ENCODE measurements at regions not wholly inside any gene's neighbourhood (a gene's known extent, or its start where the extent isn't known, plus 50 kb on each side); places are given as distances from the start of the nearest gene placed in this dataset.

DNA sequence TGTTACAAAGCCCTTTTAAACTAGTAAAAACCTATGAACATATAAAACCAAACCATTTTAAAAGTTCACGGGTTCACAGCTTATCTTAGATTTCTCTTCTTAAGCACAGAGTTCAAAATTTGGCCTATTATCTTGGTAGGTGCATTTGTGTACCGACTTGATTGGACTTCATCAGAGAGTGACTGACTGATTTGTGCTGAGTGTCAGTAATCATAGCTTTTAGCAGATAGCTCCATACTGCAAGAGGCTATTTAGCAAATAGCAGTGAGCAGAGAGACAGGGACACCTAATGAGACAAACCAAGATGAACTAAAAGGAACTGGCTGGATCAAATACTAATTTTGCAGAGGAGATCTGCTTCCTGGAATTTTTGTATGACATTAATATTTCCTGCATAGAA is 274.5 kb downstream of the PRR16 start:
- TF ChIP-seq, protein P1, sequence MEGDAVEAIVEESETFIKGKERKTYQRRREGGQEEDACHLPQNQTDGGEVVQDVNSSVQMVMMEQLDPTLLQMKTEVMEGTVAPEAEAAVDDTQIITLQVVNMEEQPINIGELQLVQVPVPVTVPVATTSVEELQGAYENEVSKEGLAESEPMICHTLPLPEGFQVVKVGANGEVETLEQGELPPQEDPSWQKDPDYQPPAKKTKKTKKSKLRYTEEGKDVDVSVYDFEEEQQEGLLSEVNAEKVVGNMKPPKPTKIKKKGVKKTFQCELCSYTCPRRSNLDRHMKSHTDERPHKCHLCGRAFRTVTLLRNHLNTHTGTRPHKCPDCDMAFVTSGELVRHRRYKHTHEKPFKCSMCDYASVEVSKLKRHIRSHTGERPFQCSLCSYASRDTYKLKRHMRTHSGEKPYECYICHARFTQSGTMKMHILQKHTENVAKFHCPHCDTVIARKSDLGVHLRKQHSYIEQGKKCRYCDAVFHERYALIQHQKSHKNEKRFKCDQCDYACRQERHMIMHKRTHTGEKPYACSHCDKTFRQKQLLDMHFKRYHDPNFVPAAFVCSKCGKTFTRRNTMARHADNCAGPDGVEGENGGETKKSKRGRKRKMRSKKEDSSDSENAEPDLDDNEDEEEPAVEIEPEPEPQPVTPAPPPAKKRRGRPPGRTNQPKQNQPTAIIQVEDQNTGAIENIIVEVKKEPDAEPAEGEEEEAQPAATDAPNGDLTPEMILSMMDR (conservative IDR thresholded peaks at IDR 0.05; ENCODE audit: low read depth, low read length) = no peak
- DNase-seq (ENCODE audit: low read depth) = no peak
- no peak overlapping the region for H3K4me3 ChIP-seq (ENCODE audit: low read depth, low read length)

DNA sequence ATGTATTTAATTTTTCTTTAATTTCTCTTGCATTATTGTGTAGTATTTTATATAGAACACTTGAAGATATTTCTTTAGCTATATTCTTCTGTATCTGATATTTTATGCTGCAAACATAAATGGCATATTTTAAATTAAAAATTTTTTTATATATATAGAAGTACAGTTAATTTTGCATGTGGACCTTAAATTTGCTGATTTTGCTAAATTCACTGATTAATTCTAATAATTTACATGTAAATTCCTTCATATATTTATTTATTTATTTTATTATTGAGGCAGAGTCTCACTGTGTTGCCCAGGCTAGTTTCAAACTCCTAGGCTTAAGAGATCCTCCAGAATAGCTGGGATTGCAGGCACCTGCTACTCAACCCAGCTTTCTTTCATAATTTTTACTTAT is 276.9 kb downstream of the PRR16 start:
- DNase-seq (ENCODE audit: low read depth) = no peak
- TF ChIP-seq, protein P1 (conservative IDR thresholded peaks at IDR 0.05; ENCODE audit: low read depth, low read length) = no peak
- H3K4me3 ChIP-seq (ENCODE audit: low read depth, low read length) = no peak overlapping the region

DNA sequence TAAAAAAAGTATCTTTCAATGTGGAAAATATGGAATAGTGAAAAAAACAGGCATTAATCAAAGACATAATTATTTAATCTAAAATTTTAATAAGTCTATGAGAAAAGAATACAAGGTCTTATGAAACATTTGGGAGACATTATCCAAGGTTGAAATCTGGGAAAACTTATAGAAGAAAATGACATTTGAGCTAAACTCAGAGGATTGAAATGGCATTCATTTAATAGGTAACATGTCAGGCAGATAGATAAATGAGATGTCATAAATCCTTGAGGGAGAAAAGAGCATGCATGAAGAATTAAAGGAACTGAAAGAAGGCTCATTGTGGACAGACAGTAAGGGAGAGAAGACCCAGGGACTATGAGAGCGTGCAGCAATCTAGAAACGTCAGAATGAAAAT is 284.4 kb downstream of the PRR16 start:
- H3K4me3 ChIP-seq (ENCODE audit: low read depth, low read length) = no peak overlapping the region
- TF ChIP-seq, protein P1 (conservative IDR thresholded peaks at IDR 0.05; ENCODE audit: low read depth, low read length) = no peak
- no peak for DNase-seq (ENCODE audit: low read depth)

DNA sequence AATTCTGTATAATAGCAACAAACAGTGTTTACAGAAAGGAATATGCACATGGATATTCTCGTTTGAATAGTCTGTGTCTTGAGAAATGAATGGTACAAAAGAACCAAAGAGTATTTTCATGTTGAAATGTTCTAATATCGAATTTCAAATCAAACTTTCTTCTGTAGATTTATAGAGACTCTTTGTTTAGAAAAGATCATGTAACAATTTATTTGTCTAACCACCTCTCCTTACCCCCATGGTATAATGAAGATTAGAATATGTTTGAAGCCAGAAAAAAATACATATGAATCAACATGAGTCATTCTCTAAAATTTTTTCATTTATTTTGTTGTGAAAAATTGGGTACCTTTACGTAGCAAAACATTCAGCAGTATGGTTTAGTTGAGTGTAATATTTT is 285.6 kb downstream of the PRR16 start:
- TF ChIP-seq, protein P1 (conservative IDR thresholded peaks at IDR 0.05; ENCODE audit: low read depth, low read length) = no peak
- no peak for DNase-seq (ENCODE audit: low read depth)
- no peak overlapping the region for H3K4me3 ChIP-seq (ENCODE audit: low read depth, low read length)

DNA sequence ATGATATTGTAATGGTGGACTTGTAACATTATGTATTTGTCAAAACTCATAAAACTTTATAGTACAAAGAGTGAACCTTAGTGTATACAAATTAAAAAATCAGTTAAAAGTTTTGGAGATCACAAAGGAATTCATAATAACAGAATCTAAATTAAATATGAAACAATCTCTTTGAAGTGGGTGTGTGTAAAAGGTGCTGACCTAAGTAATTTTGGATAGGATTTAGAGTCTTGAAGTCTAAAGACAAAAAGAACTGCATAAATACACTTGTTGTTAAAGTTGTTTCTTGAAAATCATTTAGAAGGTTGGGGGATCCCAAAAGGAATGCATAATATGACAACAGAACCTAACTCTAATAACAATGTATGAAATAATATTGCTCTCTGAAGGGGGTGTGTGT is 295.5 kb downstream of the PRR16 start:
- DNase-seq (ENCODE audit: low read depth) = no peak
- TF ChIP-seq, protein P1 (conservative IDR thresholded peaks at IDR 0.05; ENCODE audit: low read depth, low read length) = no peak
- H3K4me3 ChIP-seq (ENCODE audit: low read depth, low read length) = no peak overlapping the region

DNA sequence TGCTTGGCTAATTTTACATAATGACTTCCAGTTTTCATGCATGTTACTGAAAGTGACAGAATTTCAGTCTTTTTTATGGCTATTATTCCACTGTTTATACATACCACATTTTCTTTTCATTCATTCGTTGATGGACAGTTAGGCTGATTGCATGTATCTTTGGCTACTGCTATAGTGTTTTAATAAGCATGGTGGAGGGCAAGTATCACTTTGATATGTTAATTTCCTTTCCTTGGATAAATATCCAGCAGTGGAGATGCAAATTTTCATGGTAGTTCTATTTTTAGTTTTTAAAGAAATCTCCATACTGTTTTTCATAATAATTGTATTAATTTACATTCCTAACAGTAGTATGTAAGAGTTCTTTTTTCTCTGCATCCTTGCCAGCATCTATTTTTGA is 297.9 kb downstream of the PRR16 start:
- H3K4me3 ChIP-seq (ENCODE audit: low read depth, low read length) = no peak overlapping the region
- no peak for DNase-seq (ENCODE audit: low read depth)
- TF ChIP-seq, protein P1 (conservative IDR thresholded peaks at IDR 0.05; ENCODE audit: low read depth, low read length) = no peak

DNA sequence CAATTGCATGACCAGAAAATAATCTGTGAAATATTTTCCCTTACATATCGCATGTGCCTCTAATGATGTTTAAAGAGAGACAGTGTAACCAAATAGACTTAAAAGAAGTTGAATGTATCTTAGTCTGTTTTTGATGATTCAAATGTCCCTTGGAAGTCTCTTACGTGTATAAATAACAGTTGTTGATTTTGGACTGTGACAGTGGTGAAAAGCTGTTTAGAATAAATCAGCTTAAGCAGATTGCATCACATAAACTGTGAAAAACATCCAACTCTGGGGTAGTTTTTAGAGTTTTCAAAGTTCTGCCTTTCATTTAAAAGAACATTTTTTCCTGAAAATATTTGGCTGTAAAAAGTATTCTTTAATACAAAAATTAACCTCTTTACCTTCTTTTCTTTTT is 301.1 kb downstream of the PRR16 start:
- TF ChIP-seq, protein P1 (conservative IDR thresholded peaks at IDR 0.05; ENCODE audit: low read depth, low read length) = no peak
- no peak overlapping the region for H3K4me3 ChIP-seq (ENCODE audit: low read depth, low read length)
- no peak for DNase-seq (ENCODE audit: low read depth)
